NCI-H82 (cell line): ENCODE measurements at regions not wholly inside any gene's neighbourhood (a gene's known extent, or its start where the extent isn't known, plus 50 kb on each side); places are given as distances from the start of the nearest gene placed in this dataset.
"Not testable (repeated sequence)": the region's sequence is repeated elsewhere in the genome, so short reads cannot be mapped to it uniquely, and the experiment has no call there.

Experiments
- DNase-seq: peaks from one replicate; lab custom pipeline; 2025; lab: John Stamatoyannopoulos, UW

DNA sequence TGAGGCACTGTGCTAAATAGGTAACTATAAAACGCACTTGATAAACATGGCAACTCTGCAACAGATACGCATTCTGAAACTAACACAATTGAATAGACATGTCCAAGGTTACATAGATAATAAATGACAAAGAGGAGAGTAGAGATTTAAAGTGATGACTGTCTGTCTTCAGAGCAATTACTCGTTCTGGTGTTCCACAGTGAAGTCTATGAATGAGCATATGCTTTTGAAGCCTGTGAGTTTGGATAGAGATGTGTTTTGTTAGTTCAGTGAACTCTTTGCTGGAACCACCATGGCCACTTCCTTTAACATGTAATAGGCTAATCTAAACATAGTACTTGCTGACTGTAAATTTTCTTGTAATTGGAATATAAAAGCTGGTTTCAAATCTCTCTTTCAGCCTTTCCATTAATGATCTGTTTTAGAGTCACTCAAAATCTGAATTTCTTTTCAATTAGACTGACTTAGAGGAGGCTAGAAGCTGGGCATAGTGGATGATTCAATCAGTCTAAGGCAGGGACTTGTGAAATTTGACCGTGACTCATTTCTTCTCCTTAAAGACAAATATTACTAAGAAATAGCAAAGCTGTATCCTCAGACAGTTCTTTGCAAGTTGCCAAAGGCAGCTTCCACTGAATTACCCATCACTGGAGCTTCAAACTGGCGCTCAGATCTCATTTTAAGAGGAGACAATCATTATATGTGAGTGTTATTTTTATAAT, 1130.1 kb upstream of the CELF4 start:
- DNase-seq, result no peak

DNA sequence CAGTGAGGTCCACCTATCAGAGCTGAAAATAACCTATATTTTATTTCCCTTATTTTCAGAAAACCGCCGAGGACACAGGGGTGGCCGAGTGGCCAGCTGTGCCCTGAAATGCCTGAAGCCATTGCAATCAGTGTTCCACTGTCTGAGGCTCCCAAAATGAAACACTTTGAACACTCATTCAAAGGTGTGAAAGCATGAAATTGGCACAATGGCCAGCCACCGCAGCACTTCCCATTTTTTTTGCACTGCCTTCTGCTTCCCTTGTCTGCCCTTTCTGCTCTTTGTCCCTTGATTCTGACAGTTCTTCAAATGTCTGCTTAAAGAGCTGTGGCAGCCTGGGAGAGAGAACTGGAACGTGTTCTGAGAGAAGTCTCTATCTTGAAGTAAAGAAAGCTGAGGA, 1127.5 kb upstream of the CELF4 start:
- DNase-seq, result no peak

DNA sequence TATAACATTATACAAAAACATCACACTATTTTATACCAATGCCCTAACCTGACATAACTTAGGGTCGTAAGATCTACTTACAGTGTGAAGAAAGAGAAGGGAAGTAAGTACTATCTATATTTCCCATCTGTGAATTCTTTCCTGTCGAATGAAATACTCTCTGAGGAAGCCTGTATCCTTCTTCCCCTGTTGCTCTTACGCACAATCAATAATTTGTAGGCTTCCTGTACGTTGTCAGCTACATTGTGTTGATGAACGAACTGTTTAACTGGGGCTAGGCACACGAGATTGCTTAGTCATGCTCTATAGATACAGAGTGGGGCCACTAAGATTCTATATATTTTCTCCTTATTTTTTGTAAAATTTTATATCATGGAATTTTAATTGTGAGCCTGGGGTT, 1125.0 kb upstream of the CELF4 start:
- no peak for DNase-seq

DNA sequence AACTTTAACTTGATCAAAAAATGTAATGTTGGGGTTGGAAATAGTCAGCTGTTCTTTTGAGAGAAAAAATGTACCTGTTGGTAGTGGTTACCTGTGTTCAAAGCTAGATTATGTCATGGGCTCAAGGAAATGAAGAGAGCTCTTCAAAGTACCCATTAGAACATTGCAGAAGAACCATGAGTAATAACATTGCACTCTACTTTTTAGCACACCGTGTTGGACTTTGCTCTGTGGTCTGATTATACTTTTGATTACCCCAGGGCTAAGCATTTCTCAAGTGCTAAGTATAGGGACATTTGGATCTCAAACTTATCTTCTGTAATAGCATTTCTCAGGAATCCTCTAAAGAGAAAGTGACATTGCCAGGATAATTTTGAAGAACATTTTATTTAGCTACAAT, 1122.8 kb upstream of the CELF4 start:
- DNase-seq, result no peak

DNA sequence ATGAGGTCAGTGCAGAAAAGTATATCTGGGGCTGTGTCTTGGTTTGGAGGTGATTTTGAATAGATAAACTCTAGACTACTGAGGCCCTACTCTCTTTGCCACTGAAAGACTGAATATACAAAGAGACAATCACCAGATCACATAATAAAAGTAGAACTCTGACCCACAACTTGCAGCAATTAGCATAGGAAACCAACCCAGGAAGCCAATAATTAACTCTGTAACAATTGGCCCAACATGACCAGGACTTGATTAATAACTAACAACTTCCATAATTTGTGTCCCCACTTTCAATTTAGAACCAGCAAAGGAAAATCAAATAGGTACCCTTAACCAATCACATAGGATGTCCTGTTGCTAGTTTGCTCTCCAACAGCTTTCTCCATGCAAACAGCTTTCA, 1104.9 kb upstream of the CELF4 start:
- DNase-seq, result no peak

DNA sequence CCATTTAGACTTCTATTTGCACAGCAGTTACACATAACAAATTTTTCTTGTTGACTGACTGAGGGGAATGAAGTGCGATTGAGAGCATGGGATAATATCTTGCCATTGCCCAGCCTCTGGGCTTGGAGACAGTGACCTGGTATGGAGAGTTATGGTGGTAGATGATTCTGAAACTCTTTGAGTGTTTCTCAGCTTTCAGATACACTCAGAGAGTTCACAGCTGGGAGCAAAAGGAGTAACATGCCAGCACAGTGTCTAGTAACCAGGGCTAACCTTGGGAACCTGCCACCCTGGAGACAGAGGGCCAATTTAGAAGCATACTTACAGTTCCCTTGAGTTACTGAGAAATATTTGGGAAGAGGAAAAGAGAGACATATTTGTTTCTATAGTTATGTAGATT, 1099.3 kb upstream of the CELF4 start:
- no peak for DNase-seq

DNA sequence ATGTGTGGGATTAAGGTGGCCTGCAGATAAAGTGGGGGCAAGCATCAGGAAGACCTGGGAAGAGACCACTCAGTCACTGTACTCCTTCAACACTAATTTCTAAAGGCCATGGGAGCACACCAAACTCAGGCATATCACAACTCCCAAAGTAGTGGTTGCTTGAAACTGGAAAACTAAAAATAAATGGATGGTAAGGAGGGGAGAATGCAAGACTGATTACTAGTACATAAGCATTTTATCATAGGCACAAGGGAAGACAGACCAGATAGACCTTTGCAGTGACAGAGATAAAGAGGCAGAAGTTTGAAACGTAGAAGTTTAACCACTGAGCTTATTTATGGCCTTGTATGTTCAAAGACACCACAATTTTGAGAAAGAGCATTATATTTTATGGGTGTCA, 1098.1 kb upstream of the CELF4 start:
- DNase-seq, result no peak

DNA sequence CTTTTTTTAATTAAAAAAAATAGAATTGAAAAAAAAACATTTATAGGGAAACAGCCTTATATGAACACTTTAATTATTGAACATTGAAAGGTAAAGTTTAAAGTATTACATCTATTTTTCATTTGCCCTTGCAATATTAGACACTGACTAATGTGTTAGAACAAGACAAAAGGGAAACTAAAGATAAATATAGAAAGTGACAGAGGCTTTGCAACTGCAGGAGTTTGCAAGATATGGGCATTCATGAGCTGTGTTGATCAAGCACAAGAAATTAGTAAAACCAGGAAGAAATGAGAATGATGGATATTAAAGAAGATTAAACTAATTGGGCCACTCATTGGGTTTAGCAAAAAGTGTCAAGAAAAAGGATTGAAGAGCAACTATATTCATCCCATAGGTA, 1097.7 kb upstream of the CELF4 start:
- no peak for DNase-seq

DNA sequence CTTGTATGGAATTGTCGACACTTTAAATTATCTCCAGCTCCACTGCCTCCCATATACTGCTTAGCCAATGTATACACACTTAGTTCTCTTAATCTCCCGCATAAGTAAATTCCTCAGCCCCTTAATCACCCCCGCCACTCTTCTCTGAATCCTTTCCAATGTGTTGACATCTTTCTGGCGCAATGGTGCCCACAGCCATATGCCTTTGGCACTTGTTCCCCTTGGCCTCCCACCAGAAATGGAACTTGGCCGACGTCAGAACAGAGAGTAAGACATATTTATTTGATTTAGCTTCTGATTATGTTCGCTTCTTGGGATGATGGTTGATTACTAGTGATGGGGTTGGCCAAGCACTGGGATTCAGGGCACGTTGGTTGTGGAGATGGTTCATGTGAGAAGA, 1089.3 kb upstream of the CELF4 start:
- DNase-seq, result no peak

DNA sequence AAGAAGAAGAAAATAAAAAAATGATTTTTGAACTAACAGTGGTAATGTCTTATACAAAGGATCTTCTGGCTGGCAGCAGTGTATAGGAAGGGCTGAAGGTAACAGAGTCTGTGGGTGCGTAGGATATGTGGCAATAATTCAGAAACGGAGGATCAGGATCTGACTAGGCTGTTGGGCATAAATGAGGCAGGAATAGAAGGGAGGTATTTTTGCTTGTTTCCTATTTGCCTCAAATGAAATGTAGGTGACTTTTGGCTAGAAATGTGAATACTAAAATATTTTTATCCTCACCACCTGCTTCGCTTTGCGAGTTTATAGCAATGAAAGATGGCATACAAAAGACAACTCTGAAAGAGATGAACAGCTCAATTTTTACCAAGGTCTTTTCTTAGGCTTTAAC, 1086.1 kb upstream of the CELF4 start:
- no peak for DNase-seq

DNA sequence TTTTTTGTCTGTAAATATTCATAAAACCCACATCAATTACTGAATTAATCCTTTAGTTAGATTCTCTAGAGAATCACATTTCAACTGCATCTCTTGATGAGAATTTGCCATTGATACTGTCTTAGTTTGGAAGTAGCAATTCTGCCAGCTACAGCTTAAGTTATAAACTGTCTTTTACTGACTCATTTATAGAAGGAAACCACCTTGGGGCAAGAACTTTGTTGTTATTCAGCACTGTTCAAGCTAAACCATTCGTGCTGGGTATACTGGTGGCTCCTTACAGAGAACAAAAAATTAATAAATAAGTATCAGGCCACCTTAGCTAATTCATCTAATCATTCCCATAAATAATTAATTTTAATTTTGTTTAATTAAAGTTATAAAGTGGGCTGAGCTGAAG, 1082.6 kb upstream of the CELF4 start:
- no peak for DNase-seq

DNA sequence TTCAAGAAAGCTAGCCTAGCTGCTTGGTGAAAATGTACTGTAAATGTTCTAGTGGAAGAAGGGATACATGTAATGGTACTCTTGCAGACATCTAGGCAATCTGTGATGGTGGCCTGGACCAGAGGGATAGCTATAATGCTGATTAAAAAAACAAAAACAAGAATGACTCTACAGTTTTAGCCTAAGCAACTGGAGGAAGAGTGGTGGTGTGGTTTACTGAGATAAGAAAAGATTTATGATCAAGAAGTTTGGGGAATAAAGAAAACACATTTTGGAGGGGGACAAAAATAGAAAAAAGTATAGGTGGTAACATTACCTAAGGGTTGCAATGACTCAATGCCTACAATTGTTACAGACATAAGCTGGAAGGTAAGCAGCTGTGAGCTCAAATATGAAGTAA, 1080.7 kb upstream of the CELF4 start:
- no peak for DNase-seq

DNA sequence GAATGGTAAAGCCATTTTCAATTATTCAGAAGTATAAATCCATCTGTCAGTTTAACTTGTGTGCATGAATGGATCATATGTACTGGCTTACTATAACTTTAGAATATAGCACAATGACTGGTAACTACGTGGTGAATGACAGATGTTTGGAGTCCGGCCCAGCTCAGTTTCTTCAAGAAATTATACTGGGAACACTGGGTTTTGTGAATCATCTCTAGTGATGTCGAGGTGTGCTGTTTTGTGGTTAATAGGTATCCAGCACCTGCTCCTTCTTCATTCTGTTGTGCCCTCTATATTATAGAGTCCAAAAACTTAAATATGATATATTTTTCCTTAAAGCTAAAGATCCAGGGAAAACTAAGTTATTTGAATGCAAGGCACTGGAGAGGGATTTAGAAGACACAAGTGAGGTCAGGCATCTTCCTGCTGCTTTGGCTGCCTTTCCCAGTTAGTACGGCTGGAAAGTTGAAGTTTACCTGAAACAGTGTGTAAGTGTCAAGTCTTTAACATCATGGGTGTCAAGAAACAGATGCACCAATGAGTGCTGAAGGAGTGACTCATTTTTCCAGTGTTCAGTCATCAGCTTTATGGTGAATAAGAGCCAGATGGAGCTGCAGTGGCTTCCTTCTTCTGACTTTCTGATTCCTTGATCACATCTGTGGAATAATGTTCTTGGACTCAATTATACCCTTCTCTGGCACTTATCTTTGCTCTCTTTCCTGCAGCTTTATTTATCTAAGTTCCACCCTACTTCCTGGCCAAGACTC, 1079.5 kb upstream of the CELF4 start:
- DNase-seq, result no peak

DNA sequence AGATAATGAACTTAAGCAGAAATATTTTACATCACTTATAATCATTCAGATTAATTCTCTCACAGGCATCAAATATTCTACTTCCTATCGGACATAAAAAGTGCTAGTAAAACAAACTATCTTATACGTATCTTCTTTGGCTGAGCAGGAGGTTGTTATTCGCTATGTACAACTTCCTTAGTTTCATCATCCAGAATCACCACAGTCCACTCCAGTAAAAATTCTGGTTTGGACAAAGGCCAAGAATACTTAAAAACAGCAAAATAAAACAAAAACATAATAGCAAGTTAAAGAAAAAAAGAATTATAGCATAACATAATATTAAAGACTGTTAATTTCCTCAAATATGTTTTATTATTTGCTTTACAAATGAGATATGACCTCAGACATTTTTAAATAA, 1077.1 kb upstream of the CELF4 start:
- DNase-seq, result no peak

DNA sequence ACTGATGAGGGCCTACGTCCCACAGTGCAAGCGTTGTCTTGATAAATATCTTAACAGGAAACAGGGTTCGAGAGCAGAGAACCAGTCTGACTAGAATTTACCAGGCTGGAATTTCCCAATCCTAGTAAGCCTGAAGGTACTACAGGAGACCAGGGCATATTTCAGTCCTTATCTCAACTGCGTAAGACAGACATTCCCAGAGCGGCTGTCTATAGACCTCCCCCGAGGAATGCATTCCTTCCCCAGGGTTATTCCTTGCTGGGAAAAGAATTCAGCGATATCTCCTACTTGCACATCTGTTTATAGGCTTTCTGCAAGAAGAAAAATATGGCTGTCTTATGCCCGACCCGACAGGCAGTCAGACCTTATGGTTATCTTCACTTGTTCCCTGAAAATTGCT, 1074.1 kb upstream of the CELF4 start:
- DNase-seq, result not testable (repeated sequence)

DNA sequence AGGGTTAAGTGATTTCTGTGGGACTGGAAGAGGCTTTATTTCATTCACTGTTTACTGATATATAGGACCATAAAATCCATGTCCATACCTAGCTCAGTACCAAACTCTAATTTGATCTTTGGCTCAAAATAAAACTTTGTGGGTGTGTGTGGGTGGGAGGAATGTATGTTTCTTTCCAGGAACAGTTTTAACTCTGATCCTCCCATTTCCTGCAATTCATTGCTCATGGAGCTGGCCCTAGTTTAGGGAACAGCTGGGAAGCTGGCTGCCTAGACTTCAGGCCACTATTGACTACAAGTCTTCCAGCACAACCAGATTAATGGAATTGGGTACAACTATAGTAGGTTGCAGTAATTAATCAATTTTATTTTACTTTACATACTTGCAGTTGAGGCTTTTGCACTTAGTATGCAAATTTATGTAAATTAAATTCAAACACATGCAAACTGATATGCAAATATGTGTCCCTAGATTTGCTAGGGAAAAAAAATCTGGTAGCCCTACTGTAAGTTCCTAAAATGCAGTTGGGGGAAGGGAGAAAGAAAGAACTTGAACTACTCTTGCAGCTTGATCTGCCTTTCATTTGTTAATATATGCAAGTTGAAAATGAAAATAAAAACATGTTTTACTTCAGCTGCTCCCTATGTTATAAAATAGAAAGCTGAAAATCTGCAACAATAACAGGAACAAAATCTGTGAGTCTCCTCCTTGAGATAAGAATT, 1070.3 kb upstream of the CELF4 start:
- no peak for DNase-seq

DNA sequence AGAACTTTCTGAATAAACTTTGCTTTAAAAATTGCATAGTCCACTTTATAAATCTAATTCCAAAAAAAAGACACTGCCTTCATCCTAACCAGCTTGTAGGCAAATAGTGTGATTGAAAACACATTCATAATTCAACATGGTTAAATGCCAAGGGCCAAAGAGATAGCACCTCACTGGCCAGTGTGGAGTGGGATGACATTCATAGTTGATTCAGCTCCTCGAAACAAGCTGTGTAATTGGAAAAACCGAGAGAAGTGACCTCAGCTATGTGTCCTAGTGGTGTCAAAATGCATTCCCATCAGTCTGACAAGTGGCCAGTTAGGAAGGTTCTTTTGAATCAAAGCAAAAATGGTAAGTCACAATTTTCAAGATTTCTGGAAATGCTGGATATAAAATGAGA, 1068.5 kb upstream of the CELF4 start:
- DNase-seq, result no peak

DNA sequence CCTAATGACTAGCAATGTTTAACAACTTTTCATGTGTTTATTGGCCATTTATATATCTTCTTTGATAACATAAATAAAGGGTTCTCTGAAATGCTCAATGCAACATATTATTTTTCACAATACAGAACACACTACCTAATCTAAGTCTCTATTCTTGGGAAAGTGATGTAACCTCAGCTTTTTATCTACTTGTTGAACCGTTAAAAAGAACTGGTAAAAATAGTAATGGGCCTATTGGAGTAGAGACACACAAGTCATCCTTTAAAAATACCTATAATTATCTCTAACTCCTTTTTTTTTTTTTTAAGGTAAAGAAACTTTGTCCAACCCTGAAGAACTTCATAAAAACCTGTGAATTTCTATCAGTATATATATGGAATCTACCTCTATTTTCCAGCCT, 1067.7 kb upstream of the CELF4 start:
- DNase-seq, result no peak

DNA sequence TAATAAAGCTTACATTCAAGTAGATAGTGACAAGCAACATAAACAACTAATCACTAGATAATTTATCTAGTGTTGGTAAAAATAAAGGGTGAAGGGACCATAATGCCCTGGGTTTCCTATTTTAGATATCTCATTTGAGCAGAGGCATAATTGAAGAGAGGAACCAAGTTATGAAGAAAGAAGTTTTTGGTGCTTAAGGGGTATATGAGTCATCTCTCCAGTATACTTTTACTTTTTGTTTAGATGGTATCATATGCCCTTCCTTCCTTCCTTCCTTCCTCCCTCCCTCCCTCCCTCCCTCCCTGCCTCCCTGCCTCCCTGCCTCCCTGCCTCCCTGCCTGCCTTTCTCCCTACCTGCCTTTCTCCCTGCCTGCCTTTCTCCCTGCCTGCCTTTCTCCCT, 1053.5 kb upstream of the CELF4 start:
- no peak for DNase-seq

DNA sequence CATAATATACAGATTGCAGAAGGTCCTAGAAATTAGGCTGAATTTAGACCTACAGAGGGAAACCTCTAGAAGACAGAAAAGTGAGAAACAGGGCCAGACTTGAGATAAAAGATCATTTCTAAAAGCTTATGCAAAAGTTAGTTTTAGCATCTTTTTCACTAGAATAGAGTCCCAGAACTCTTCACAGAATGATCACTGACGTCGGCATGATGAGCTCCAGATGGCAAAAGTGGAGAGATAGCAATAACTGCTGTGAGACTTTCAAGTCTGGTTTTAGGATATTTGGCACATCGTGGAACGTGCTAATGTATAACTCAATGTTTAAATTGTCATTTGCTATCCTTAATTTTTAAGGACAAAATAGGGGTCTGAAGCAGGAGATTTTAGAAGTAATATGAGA, 1050.7 kb upstream of the CELF4 start:
- no peak for DNase-seq

DNA sequence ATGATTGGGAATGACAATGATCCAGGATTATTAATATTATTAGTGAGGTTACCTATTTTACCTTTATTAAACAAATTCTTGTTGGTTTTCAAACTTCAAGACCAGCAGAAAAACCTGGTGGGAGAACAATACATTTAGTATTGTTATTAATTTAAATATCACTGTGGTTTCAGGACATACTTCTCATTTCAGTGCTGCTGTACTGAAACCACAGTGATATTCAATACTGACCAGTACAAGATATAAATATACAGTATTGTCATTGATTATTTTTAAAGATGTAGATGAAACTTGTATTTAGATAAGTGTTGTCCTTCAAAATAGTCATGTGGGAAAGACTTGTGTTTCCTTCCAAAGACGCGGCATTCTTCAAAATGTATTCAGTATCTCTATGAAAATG, 1047.3 kb upstream of the CELF4 start:
- no peak for DNase-seq

DNA sequence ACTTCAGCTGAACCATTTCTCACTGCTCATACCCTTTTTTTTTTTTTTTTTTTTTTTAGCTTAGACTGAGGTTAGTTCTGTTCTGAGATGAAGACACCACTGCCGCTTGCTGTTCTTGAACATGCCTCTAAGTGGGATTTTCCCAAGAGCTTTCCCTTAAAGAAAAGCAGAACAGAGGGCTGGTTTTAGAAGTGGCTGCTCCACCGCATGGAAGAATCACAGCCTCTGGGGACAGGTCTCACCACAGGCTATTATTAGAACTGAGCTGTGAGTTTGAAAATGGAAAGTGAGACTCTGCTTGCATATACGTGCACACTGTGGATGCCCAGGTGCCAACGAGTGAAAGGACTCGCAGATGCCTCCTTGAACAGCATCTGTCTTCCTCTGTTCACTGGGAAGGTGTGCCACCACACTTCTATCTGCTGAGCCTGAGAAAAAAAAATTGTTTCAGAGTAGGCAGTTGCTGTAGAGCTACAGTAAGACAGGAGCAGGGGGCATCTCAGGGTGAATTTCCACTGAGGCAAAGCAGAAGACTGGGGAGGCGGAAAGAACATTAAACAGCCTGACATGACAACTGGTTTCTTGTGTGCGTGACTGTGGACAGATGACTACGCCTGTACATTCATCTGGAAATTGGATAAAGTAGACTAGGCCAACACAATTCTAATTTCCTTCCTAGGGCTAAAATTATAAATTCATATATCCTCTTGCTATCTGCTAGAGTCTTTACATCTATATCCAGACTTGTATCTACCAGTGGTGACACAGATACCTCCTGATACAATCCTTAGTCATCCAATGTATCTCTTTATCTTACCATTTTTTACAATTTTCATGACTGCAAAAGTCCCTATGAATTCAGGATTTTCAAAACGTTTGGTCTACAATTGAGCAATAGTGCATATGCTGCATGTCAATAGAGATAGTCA, 1045.7 kb upstream of the CELF4 start:
- no peak for DNase-seq
